GM18951 (cell line): ENCODE measurements at regions not wholly inside any gene's neighbourhood (a gene's known extent, or its start where the extent isn't known, plus 50 kb on each side); places are given as distances from the start of the nearest gene placed in this dataset.

Experiments used
- POLR2A ChIP-seq: IDR thresholded peaks from 4 replicates; pipeline ENCODE4 v1.6.1; 2011; ENCODE audit warnings: mild to moderate bottlenecking; ENCODE audit not compliant: insufficient read length, insufficient read depth; ENCODE audit errors: extremely low read depth
- in situ Hi-C: fragments of 300-500 bp; cut with MboI; formaldehyde crosslinking; loops from one replicate; pipeline ENCODE4 v1.12.0; 2022; ENCODE audit warnings: low sequenced_read_pairs, mixed read lengths, inconsistent platforms; ENCODE audit not compliant: unreplicated experiment

- in situ Hi-C loops, result no loop called here
Measured at GRCh38 chr6:85977661-85978060, 335.0 kb upstream of the SYNCRIP start.

DNA sequence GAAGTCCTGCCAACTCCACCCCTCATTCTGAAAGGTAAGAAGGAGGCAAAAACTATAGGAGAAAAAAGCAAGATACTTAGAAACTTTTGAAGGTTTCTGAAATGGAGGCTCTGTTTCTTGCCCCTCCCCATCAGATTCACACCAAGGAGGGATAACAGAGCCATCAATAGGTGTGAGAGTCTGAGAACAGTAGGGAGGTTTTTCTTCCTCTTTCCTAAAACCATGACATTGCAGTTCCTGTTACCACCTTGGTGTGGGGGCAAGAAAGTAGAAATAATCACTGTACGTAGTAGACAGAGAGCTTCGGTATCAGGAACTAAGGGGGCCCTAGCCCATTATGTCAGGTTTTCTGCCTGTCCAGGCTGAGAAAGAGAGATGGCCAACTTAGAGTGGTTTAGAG is 333.3 kb upstream of the SYNCRIP start:
- TF ChIP-seq POLR2A, result no peak
- in situ Hi-C loops, result no loop called here

More at GRCh38 chr6:85977661-85978060, 335.0 kb upstream of the SYNCRIP start:
- no peak for TF ChIP-seq POLR2A

DNA sequence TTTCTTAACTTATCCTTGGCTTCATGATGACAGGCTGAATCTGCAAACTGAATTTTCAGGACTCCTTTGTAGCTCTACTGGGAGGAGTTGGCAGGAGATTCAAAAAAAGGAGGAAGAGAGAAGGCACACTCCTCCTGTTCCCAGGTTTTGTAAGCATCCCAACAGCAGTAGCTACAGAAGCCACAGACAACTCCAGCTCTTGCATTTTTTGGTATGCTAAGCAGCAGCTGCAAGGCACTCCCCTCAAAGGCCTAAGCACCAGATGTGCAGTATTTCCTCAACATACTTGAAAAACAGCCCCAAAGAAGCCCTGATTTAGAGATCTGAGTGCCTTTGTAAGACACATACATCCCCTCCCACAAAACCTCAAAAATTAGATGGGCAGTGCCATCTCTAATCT is 328.6 kb upstream of the SYNCRIP start:
- no peak for TF ChIP-seq POLR2A
- in situ Hi-C loops, result no loop called here

DNA sequence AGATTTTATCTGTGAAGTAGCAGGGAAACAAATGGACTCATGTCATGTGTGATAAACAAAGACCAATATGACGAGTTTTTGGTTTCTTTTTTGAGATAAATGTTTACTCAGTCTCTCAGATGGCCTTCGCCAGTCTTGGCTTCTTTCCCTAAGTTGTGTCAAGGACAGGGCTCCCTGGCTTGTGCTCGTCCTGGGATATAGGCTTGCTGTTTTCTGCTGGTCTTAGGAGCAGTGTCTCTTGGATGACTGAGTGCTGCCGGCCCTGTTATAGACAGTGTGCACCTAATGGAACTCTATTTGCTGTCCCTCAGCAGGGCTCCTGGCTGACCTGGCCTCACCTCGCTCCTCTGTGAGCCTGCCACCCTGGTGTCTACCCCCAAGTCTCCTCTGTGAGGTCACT is 324.1 kb upstream of the SYNCRIP start:
- no peak for TF ChIP-seq POLR2A
- in situ Hi-C loops, result no loop called here

- in situ Hi-C loops, result no loop called here
- TF ChIP-seq POLR2A, result no peak
Measured at GRCh38 chr6:85961746-85962145, 319.1 kb upstream of the SYNCRIP start.

GRCh38 chr6:85961125-85961524 is 318.4 kb upstream of the SYNCRIP start:
- in situ Hi-C loops, result no loop called here
- no peak for TF ChIP-seq POLR2A

DNA sequence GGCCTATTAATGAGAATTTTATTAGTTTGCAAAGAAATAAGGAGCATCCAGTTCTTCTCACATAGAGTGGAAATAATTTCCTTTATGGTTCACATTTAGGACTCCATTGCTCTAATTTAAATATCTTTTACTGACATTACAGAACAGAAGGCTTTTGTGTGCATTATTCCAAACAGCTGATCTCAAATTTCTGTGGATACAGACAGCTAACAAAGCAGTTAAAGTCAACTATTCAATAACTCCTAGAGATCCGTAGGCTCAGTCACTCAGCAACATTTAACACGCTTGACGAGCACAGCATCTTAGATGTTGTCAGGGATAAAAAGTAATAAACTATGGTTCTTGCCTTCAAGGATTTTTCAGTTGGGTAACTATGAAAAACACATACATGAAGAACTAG is 305.8 kb upstream of the SYNCRIP start:
- in situ Hi-C loops, result no loop called here
- no peak for TF ChIP-seq POLR2A

DNA sequence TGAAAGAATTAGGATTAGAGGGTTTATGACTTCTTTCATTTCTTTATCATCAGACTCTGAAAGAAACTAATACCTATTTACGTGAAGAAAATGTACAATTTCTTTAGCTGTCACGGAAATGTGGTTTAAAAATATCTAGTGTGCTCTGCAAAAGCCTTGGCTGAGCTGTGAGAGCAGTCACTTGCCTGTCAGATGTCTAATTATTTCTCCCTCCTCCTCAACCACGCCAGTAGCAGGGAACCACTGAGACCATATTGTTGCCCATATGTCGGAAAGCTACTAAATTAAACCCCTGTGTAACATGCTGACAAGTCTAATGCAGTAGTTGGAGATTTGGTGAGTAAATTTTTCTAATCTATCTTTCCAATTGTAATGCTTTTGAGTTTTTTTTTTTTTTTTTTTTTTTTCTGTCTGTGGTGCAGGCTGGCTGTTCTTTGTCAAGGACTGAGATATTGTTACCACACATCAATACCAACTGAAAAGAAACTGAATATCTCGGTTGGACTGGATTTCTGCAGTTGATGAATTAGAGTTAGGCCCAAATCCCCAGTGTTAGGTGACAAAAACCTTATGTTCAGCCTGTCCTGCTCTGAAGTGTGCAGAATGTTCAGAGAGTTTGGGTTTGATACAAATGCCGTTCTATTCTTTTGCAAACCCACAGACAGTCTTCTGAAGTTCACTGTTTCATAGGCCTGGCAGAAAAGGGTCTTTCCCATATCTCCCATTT is 302.9 kb upstream of the SYNCRIP start:
- in situ Hi-C loops, result no loop called here
- no peak for TF ChIP-seq POLR2A

DNA sequence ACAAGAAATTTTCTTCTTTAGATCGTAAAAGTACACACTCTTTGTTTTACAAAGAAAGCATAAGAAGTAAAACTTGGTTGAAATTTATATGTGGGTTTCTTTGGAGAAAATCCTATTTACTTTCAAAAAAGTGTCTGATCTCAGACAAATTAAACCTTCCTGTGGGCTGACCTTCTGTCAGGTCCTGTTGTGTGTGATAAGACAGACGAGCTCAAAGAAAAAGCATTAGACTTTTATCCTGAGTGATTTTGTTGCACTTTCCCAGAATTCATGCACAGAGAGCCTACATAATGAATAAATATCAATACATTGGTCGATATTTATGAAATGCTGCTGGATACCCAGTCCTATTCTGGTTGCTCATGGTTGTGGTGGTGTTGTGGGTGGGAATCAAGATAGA is 302.1 kb upstream of the SYNCRIP start:
- in situ Hi-C loops, result no loop called here

DNA sequence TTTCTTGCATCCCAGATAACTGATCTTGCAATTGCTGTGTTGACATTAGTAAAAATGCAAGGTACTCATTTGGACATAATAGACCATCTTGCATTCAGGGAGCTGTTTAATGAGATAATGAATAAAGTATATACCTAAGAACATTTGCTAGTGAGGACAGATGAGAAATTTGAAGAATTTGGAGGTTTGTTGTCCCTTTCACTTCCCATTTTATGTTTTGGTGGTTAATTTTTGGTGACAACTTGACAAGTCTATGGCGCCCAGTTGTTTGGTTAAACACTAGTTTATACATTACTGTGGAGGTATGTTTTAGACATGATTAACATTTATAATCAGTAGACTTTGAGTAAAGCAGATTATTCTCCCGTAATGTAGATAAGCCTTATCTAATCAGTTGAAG is 300.2 kb upstream of the SYNCRIP start:
- no peak for TF ChIP-seq POLR2A
- in situ Hi-C loops, result no loop called here

More for the DNA sequence above, 302.1 kb upstream of the SYNCRIP start:
- TF ChIP-seq POLR2A, result no peak

DNA sequence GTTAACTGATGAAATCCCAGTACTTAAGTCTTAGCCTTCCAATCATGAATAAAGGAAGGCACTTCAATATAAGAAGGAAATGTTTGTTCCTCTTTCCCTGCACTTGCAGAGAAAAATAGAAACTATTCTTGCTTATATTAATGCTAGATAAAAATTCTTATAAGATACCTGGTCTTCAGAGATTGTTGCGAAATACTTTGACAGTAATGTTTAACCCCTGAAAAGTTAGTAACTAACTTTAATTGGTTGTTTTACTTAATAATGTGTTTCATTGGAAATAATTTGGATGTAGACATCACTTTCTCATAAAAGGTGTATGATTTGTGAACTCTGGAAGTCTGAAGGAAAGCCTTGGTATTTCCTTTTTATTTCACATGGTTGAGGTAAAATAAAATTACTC is 294.2 kb upstream of the SYNCRIP start:
- TF ChIP-seq POLR2A, result no peak
- in situ Hi-C loops, result no loop called here

- TF ChIP-seq POLR2A, result no peak
- in situ Hi-C loops, result loop anchor here (25.0 kb wide), 1 partner anchor 264 kb away; no protein-coding TSS in a partner anchor
Measured at GRCh38 chr6:85923013-85923430, 280.3 kb upstream of the SYNCRIP start.

GRCh38 chr6:85920782-85921181 is 278.1 kb upstream of the SYNCRIP start:
- no peak for TF ChIP-seq POLR2A
- in situ Hi-C loops, result loop anchor here (25.0 kb wide), 1 partner anchor 267 kb away; no protein-coding TSS in a partner anchor

GRCh38 chr6:85917522-85917921 is 274.8 kb upstream of the SYNCRIP start:
- TF ChIP-seq POLR2A, result no peak
- in situ Hi-C loops, result loop anchor here (25.0 kb wide), 1 partner anchor 270 kb away; no protein-coding TSS in a partner anchor
